Gastroesophageal sphincter (tissue), 3 donors: ENCODE measurements at regions not wholly inside any gene's neighbourhood (a gene's known extent, or its start where the extent isn't known, plus 50 kb on each side); places are given as distances from the start of the nearest gene placed in this dataset.

ENCODE experiments used
- EP300 ChIP-seq: sonication (generic); formaldehyde crosslinking; IDR thresholded peaks from one replicate; pipeline ENCODE4 v1.6.1; 2017; ENCODE audit warnings: antibody characterized with exemption, mild to moderate bottlenecking
- POLR2A ChIP-seq, 2 donors: fragments of 450-650 bp; IDR thresholded peaks; one replicate each; pipeline ENCODE4 v1.6.1; 2017; ENCODE audit warnings: antibody characterized with exemption in 2 of 2, mild to moderate bottlenecking in 2 of 2, moderate library complexity in 1 of 2
- POLR2AphosphoS5 ChIP-seq: sonication (generic); formaldehyde crosslinking; IDR thresholded peaks from one replicate; pipeline ENCODE4 v1.6.1; 2017; ENCODE audit warnings: antibody characterized with exemption
- TF ChIP-seq, protein P1 (sequence below), 4 experiments: fragments of 200-600 bp in 2 of 4; fragments of 450-650 bp in 2 of 4; sonication (generic) in 1 of 4; IDR thresholded peaks; one replicate each; pipeline ENCODE4 v1.5.1; 2017 to 2019; ENCODE audit warnings: antibody characterized with exemption in 4 of 4, mild to moderate bottlenecking in 2 of 4, moderate library complexity in 2 of 4

DNA sequence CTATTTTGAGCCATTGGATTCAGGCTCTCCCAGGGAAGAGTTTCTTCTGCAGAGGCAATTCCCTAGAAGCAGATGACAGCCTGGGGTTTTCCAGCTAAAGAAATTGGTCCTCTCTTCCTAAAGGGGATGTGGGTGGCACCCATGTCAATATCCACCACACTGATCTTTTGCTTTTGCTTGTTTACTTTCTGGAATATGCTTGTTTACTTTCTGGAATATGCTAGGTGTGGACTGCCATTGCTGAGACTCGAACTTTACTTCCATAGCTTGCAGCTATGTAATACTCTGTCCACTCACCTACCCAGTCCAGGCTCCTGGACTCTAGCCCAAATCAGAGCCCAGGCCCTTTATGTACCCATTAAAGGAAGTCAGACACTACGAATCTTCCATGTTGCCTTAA lies 92.1 kb upstream of the SMYD2 start:
- TF ChIP-seq, protein P1, sequence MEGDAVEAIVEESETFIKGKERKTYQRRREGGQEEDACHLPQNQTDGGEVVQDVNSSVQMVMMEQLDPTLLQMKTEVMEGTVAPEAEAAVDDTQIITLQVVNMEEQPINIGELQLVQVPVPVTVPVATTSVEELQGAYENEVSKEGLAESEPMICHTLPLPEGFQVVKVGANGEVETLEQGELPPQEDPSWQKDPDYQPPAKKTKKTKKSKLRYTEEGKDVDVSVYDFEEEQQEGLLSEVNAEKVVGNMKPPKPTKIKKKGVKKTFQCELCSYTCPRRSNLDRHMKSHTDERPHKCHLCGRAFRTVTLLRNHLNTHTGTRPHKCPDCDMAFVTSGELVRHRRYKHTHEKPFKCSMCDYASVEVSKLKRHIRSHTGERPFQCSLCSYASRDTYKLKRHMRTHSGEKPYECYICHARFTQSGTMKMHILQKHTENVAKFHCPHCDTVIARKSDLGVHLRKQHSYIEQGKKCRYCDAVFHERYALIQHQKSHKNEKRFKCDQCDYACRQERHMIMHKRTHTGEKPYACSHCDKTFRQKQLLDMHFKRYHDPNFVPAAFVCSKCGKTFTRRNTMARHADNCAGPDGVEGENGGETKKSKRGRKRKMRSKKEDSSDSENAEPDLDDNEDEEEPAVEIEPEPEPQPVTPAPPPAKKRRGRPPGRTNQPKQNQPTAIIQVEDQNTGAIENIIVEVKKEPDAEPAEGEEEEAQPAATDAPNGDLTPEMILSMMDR (IDR thresholded peaks at IDR 0.05): no peak
- TF ChIP-seq POLR2AphosphoS5: no peak
- TF ChIP-seq POLR2A (IDR thresholded peaks at IDR 0.05): no peak
- TF ChIP-seq EP300: no peak
